Mesendoderm (in vitro differentiated cells): ENCODE measurements at regions not wholly inside any gene's neighbourhood (a gene's known extent, or its start where the extent isn't known, plus 50 kb on each side); places are given as distances from the start of the nearest gene placed in this dataset.

ENCODE experiments used
- DNase-seq: peaks from one replicate; pipeline ENCODE4 v3.0.0; 2013
- H2AK5ac ChIP-seq: 2 replicates; pipeline ENCODE4 v1.6.1; 2013; ENCODE audit warnings: low read length, inconsistent platforms
- H2BK120ac ChIP-seq: 2 replicates; pipeline ENCODE4 v1.6.1; 2013; ENCODE audit warnings: low read depth, mild to moderate bottlenecking, low read length, moderate library complexity, mixed read lengths
- H2BK15ac ChIP-seq: replicated peaks from 2 replicates; pipeline ENCODE4 v1.6.1; 2013; ENCODE audit warnings: low read depth, mild to moderate bottlenecking, moderate library complexity
- H2BK5ac ChIP-seq: 2 replicates; pipeline ENCODE4 v1.6.1; 2013; ENCODE audit warnings: low read length, inconsistent platforms
- H3K18ac ChIP-seq: 2 replicates; pipeline ENCODE4 v1.6.1; 2013; ENCODE audit warnings: mild to moderate bottlenecking, low read length, mixed read lengths
- H3K23ac ChIP-seq: one replicate; pipeline ENCODE4 v1.6.1; 2013; ENCODE audit warnings: low read length
- H3K27ac ChIP-seq: 2 replicates; pipeline ENCODE4 v1.5.1; 2013; ENCODE audit warnings: low read depth, mild to moderate bottlenecking, inconsistent platforms, low read length, moderate library complexity
- H3K27me3 ChIP-seq: 2 replicates; pipeline ENCODE4 v1.6.1; 2013; ENCODE audit warnings: low read length, control low read depth, mild to moderate bottlenecking, inconsistent platforms; ENCODE audit not compliant: insufficient read depth, poor library complexity
- H3K36me3 ChIP-seq: 2 replicates; pipeline ENCODE4 v1.6.1; 2013; ENCODE audit warnings: low read length, inconsistent platforms; ENCODE audit not compliant: control insufficient read depth, insufficient read depth
- H3K4ac ChIP-seq: one replicate; pipeline ENCODE4 v1.6.1; 2013; ENCODE audit warnings: low read depth, mild to moderate bottlenecking, low read length, moderate library complexity
- H3K4me1 ChIP-seq: 2 replicates; pipeline ENCODE4 v1.6.1; 2013; ENCODE audit warnings: low read depth, low read length, inconsistent platforms; ENCODE audit not compliant: control insufficient read depth
- H3K4me2 ChIP-seq: 2 replicates; pipeline ENCODE4 v1.6.1; 2013; ENCODE audit warnings: low read length
- H3K4me3 ChIP-seq: 2 replicates; pipeline ENCODE4 v1.5.1; 2013; ENCODE audit warnings: mild to moderate bottlenecking, low read length
- H3K56ac ChIP-seq: one replicate; pipeline ENCODE4 v1.6.1; 2013; ENCODE audit warnings: low read length
- H3K79me1 ChIP-seq: 2 replicates; pipeline ENCODE4 v1.6.1; 2013; ENCODE audit warnings: low read length, inconsistent platforms
- H3K79me2 ChIP-seq: 2 replicates; pipeline ENCODE4 v1.6.1; 2013; ENCODE audit warnings: mild to moderate bottlenecking, low read length; ENCODE audit not compliant: control insufficient read depth, insufficient read depth
- H3K9ac ChIP-seq: 2 replicates; pipeline ENCODE4 v1.6.1; 2013; ENCODE audit warnings: low read length, inconsistent platforms
- H4K5ac ChIP-seq: one replicate; pipeline ENCODE4 v1.6.1; 2013; ENCODE audit warnings: low read length
- H4K8ac ChIP-seq: one replicate; pipeline ENCODE4 v1.6.1; 2013; ENCODE audit warnings: low read depth, mild to moderate bottlenecking, control low read depth, low read length, moderate library complexity
- WGBS: extraction: QIAGEN DNeasy Blood & Tissue Kit; methylation state at CpG from one replicate; pipeline ENCODE4 v1.1.7; 2013; ENCODE audit warnings: low lambda C conversion rate, missing lambda C conversion rate; ENCODE audit not compliant: insufficient coverage; ENCODE audit errors: extremely low coverage; 5-methylcytosine and 5-hydroxymethylcytosine counted together

GRCh38 chr13:87426742-87427141 lies 244.4 kb upstream of the SLITRK5 start:
- Histone ChIP-seq H3K23ac (no peak overlapping the region), H3K27me3 (no peaks in the 10 kb centered on the region), H3K56ac (no peak overlapping the region), H2BK120ac (no peak overlapping the region), H3K36me3 (no peaks in the 10 kb centered on the region), H3K4me1 (no peaks in the 10 kb centered on the region), H3K4me3 (no peak overlapping the region), H2BK15ac (no peak overlapping the region), H3K4ac (no peak overlapping the region), H2AK5ac (no peak overlapping the region), H4K5ac (no peak overlapping the region), H3K79me2 (no peaks in the 10 kb centered on the region), H4K8ac (no peak overlapping the region), H2BK5ac (no peak overlapping the region), H3K9ac (no peak overlapping the region), H3K4me2 (no peak overlapping the region), H3K79me1 (no peaks in the 10 kb centered on the region), H3K27ac (no peak overlapping the region), H3K18ac (no peak overlapping the region)
- peak; percentile 50 for DNase-seq

GRCh38 chr13:87444135-87444534 lies 227.0 kb upstream of the SLITRK5 start:
- H3K4me3 ChIP-seq = no peak overlapping the region
- no peak overlapping the region for H3K56ac ChIP-seq
- no peak overlapping the region for H3K27ac ChIP-seq
- H2BK15ac ChIP-seq = no peak overlapping the region
- H3K9ac ChIP-seq = no peak overlapping the region
- H4K5ac ChIP-seq = no peak overlapping the region
- no peak overlapping the region for H3K23ac ChIP-seq
- no peak overlapping the region for H3K4ac ChIP-seq
- H3K79me2 ChIP-seq = no peaks in the 10 kb centered on the region
- H3K4me1 ChIP-seq = no peaks in the 10 kb centered on the region
- H2BK5ac ChIP-seq = no peak overlapping the region
- no peak overlapping the region for H4K8ac ChIP-seq
- H3K36me3 ChIP-seq = no peaks in the 10 kb centered on the region
- H3K27me3 ChIP-seq = no peaks in the 10 kb centered on the region
- H3K79me1 ChIP-seq = no peaks in the 10 kb centered on the region
- no peak overlapping the region for H2AK5ac ChIP-seq
- no peak for DNase-seq
- no peak overlapping the region for H3K18ac ChIP-seq
- H3K4me2 ChIP-seq = no peak overlapping the region
- no CpG with 5 or more reads among the region's 2 CpGs for WGBS
- no peak overlapping the region for H2BK120ac ChIP-seq

GRCh38 chr13:87452281-87452680 lies 218.9 kb upstream of the SLITRK5 start:
- Histone ChIP-seq H2BK5ac (no peak overlapping the region), H3K79me2 (no peaks in the 10 kb centered on the region), H2BK120ac (no peak overlapping the region), H3K36me3 (no peaks in the 10 kb centered on the region), H3K79me1 (no peaks in the 10 kb centered on the region), H2AK5ac (no peak overlapping the region), H3K4ac (no peak overlapping the region), H3K56ac (no peak overlapping the region), H3K23ac (no peak overlapping the region), H3K18ac (no peak overlapping the region), H3K4me2 (no peak overlapping the region), H3K4me3 (no peak overlapping the region), H4K8ac (no peak overlapping the region), H3K27ac (no peak overlapping the region), H4K5ac (no peak overlapping the region), H2BK15ac (no peak overlapping the region), H3K27me3 (no peaks in the 10 kb centered on the region), H3K9ac (no peak overlapping the region), H3K4me1 (no peaks in the 10 kb centered on the region)
- WGBS = no CpG with 5 or more reads among the region's 2 CpGs
- no peak for DNase-seq

GRCh38 chr13:87453244-87453643 lies 217.9 kb upstream of the SLITRK5 start:
- H2BK120ac ChIP-seq = no peak overlapping the region
- H2BK15ac ChIP-seq = no peak overlapping the region
- no CpG with 5 or more reads among the region's 1 CpG for WGBS
- H3K4ac ChIP-seq = no peak overlapping the region
- H4K8ac ChIP-seq = no peak overlapping the region
- no peaks in the 10 kb centered on the region for H3K79me2 ChIP-seq
- no peaks in the 10 kb centered on the region for H3K79me1 ChIP-seq
- no peak for DNase-seq
- H3K23ac ChIP-seq = no peak overlapping the region
- H3K4me1 ChIP-seq = no peaks in the 10 kb centered on the region
- no peak overlapping the region for H2AK5ac ChIP-seq
- no peak overlapping the region for H3K27ac ChIP-seq
- no peaks in the 10 kb centered on the region for H3K36me3 ChIP-seq
- no peak overlapping the region for H3K56ac ChIP-seq
- no peak overlapping the region for H3K18ac ChIP-seq
- H3K4me3 ChIP-seq = no peak overlapping the region
- no peak overlapping the region for H4K5ac ChIP-seq
- no peak overlapping the region for H2BK5ac ChIP-seq
- no peaks in the 10 kb centered on the region for H3K27me3 ChIP-seq
- H3K4me2 ChIP-seq = no peak overlapping the region
- H3K9ac ChIP-seq = no peak overlapping the region

GRCh38 chr13:87459419-87459818 lies 211.8 kb upstream of the SLITRK5 start:
- Histone ChIP-seq H4K8ac (no peak overlapping the region), H4K5ac (no peak overlapping the region), H3K4me3 (no peak overlapping the region), H3K18ac (no peak overlapping the region), H3K56ac (no peak overlapping the region), H3K23ac (no peak overlapping the region), H3K4me1 (no peaks in the 10 kb centered on the region), H3K4ac (no peak overlapping the region), H2BK15ac (no peak overlapping the region), H3K27me3 (no peaks in the 10 kb centered on the region), H3K79me2 (no peaks in the 10 kb centered on the region), H2AK5ac (no peak overlapping the region), H3K9ac (no peak overlapping the region), H3K27ac (no peak overlapping the region), H2BK120ac (no peak overlapping the region), H3K79me1 (no peaks in the 10 kb centered on the region), H3K36me3 (no peaks in the 10 kb centered on the region), H3K4me2 (no peak overlapping the region), H2BK5ac (no peak overlapping the region)
- no peak for DNase-seq
- WGBS = no CpG with 5 or more reads among the region's 1 CpG

GRCh38 chr13:87497426-87497825 lies 173.7 kb upstream of the SLITRK5 start:
- Histone ChIP-seq H3K79me2 (no peaks in the 10 kb centered on the region), H4K5ac (no peak overlapping the region), H3K4me3 (no peak overlapping the region), H2BK15ac (no peak overlapping the region), H3K9ac (no peak overlapping the region), H3K4me1 (no peaks in the 10 kb centered on the region), H4K8ac (no peak overlapping the region), H3K4ac (no peak overlapping the region), H2BK120ac (no peak overlapping the region), H3K36me3 (no peaks in the 10 kb centered on the region), H2BK5ac (no peak overlapping the region), H3K18ac (no peak overlapping the region), H2AK5ac (no peak overlapping the region), H3K79me1 (no peaks in the 10 kb centered on the region), H3K27me3 (no peaks in the 10 kb centered on the region), H3K27ac (no peak overlapping the region), H3K23ac (no peak overlapping the region), H3K56ac (no peak overlapping the region), H3K4me2 (no peak overlapping the region)
- WGBS = no CpG with 5 or more reads among the region's 2 CpGs
- DNase-seq = no peak
